ENCODE measurements at regions not wholly inside any gene's neighbourhood (a gene's known extent, or its start where the extent isn't known, plus 50 kb on each side); places are given as distances from the start of the nearest gene placed in this dataset.

DNA sequence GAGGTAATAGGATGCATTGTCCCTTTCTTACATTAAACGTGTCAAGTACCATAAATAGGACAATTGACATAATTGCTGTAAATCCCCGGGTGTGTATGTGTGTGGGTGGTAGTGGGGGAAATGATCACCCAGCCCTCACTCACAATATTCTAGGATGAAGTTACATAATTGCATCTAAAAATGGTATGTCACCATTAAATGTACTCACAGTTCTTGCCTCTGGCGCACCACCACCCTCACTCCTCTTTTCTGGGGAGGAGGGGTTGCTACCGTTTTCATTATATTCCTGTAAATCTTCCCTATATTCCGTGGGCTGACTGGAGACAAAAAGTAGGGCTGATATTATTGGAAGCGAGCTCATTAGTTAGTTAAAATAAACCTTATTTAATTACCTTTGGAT is 563.8 kb downstream of the TLR4 start:
- TF ChIP-seq, protein P1, sequence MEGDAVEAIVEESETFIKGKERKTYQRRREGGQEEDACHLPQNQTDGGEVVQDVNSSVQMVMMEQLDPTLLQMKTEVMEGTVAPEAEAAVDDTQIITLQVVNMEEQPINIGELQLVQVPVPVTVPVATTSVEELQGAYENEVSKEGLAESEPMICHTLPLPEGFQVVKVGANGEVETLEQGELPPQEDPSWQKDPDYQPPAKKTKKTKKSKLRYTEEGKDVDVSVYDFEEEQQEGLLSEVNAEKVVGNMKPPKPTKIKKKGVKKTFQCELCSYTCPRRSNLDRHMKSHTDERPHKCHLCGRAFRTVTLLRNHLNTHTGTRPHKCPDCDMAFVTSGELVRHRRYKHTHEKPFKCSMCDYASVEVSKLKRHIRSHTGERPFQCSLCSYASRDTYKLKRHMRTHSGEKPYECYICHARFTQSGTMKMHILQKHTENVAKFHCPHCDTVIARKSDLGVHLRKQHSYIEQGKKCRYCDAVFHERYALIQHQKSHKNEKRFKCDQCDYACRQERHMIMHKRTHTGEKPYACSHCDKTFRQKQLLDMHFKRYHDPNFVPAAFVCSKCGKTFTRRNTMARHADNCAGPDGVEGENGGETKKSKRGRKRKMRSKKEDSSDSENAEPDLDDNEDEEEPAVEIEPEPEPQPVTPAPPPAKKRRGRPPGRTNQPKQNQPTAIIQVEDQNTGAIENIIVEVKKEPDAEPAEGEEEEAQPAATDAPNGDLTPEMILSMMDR (IDR thresholded peaks at IDR 0.05) = no peak
- TF ChIP-seq POLR2A (IDR thresholded peaks at IDR 0.05) = no peak
